NCI-H446 treated with DMSO at 0.1 percent for 48 hours (cell line): ENCODE measurements at regions not wholly inside any gene's neighbourhood (a gene's known extent, or its start where the extent isn't known, plus 50 kb on each side); places are given as distances from the start of the nearest gene placed in this dataset.
A peak's percentile ranks its signal among the peaks of the same experiment; 100 is the strongest.

Source experiments
- DNase-seq: peaks from one replicate; lab custom pipeline; 2025; lab: John Stamatoyannopoulos, UW

DNA sequence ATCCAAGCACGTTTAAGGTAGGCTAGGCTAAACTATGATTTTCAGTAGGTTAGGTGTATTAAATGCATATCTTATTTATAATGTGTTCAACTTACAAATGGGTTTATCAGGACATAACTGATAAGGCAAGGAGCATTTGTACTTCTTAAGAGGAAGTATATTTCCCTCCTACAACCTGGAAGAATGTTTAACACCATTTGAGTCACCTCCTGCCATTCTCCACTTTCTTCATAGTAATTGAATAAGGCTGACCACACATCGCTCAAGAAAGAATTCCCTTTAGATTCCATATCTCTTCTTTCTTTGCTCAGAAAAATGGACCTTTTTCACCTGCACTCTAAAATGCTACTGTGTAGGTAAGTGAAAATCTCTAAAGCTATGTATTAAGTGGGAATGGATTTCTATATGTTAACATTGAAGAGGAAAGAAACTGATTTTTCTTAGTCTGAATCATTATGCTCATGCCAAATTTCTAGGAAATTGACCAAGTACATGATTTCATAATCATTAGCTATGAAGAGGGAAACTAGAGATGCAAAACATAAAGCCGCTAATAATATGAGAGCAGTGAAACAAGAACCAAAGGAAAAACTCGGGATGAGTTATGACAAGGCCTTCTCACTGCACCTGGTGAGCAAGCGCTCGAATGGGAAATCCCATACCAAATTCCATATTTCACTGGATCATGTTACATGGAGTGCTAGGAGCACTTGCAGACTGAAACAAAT lies 210.4 kb downstream of the ALDH8A1 start:
- no peak for DNase-seq

GRCh38 chr6:134738211-134738885 lies 211.6 kb downstream of the ALDH8A1 start:
- no peak for DNase-seq

GRCh38 chr6:134735461-134735860 lies 214.4 kb downstream of the ALDH8A1 start:
- DNase-seq = no peak

- no peak for DNase-seq
These were observed 215.5 kb downstream of the ALDH8A1 start for GRCh38 chr6:134734312-134734869.

GRCh38 chr6:134733801-134734200 lies 216.1 kb downstream of the ALDH8A1 start:
- DNase-seq = no peak

- DNase-seq = no peak
These were observed 217.1 kb downstream of the ALDH8A1 start for GRCh38 chr6:134732763-134733162.

GRCh38 chr6:134731615-134732014 lies 218.3 kb downstream of the ALDH8A1 start:
- no peak for DNase-seq

GRCh38 chr6:134730013-134730412 lies 219.9 kb downstream of the ALDH8A1 start:
- DNase-seq = no peak

DNA sequence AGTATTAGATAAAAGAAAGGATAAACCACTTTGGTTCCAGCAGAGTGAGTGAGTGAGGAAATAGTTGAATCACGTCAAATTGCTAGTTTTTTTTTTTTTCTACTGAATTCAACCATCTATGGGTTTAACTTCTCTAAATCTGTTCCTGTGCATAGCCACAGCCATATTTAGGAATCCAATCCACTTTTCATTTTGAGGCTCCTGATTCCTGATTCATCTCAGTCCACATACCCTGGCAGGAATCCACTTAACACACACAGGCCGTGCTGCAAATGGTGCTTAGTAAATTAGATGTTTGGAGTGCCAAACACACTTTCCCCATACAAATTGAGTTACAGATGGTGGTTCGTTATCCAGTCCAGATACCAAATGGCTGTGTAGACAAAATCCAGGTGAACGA lies 220.3 kb downstream of the ALDH8A1 start:
- DNase-seq = peak; percentile 40

DNA sequence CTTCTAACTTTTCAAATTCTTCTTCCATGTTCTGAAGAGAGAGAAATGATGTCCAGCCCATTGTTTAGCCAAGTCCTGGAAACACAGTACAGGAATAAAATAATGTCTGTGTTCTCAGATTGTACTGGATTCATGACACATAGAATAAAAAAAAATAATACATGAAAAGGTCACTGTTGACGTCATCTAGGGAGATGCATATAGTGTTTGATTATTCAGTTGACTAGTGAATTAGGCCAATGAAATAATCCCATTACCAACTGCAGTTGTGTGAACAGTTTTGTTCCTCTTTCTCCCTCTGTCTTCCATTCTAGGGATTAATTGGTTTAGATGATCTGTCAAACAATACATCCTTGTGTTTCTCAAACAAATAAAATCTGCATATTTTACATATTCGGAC lies 222.8 kb downstream of the ALDH8A1 start:
- no peak for DNase-seq

DNA sequence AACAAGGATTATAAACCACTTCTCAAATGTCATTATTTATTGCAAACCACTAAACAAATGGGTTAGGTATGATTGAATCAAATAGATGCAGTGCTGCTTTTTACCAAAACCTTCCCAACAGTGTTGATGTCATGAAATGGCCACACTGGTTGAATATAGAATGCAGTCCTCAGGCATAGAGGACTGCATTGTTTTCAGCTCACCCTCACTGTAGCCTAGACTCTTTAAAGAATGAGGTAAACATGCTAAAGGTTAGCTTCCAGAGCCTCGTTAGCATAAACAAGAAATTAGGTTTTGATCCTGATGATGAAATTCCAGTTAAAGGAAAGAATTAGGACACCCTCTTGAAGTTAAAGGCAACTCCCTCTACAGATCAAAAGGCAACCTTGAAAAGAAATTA lies 224.3 kb downstream of the ALDH8A1 start:
- DNase-seq = no peak

GRCh38 chr6:134724771-134725340 lies 225.0 kb downstream of the ALDH8A1 start:
- no peak for DNase-seq

GRCh38 chr6:134723081-134723871 lies 226.6 kb downstream of the ALDH8A1 start:
- DNase-seq = no peak

DNA sequence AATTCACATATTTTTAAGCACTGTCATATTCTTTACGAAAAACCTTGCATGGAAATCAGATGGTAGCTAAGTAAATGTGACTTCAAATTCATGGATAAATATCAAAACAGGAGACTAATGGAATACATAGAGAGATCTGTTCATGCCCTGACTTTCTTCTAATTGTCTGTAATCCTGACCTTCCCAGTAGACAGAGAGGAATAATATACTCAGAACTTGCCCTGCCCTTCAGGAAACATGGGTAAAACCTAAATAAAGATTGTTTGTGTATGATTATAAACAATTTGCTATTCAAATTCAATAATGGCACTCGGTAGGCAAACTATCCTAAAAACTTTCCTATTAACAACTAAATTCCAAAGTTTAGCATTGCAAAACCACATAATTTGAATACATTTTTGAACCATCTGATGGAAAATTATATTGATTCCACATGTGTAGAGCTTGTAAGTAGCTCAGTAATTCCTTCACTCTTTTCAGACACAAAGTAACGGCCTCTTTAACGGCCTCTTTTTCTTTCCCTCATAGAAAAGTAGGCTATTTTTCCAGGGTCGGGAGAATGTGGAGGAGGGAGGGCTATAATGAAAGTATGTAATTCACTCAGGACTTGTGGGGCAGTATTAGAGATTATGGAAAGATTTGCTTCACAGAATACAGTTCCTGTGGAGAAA lies 227.6 kb downstream of the ALDH8A1 start:
- DNase-seq = no peak

- DNase-seq = no peak
These were observed 228.9 kb downstream of the ALDH8A1 start for GRCh38 chr6:134721060-134721405.

DNA sequence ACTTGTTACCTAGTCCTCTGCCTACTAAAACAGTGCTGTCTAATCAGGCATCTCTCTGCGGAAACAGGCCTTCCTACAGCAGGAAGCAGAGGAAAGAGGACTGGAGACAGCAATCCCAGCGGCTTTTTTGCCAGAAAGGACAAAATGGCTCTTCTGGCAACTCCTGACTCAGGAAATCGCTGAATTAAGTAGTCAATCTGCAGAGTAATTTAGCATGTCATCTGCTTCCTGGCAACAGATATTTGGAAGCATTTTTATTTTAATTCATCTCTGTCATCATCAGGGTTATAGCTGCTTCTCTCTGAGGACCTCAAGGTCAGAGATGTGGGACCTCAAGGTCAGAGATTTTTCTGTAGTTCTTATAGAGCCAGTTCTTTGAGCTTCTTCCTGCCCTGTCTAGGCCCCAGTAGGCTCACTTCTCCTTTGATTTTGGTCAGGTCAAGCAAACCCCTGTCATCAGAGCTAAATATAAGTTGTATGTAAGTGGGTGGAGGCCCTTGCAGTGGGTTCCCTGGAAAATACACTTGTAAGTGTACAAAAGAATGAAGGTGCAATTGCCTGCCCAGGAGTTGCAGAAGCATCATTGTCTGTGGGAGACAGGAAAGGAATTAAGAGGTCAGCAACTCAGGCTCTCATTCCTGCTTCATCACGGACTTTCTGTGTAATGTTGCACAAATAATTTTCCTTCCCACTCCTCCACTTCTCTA lies 229.4 kb downstream of the ALDH8A1 start:
- DNase-seq = no peak

- no peak for DNase-seq
These were observed 230.0 kb downstream of the ALDH8A1 start for GRCh38 chr6:134719911-134720310.

- no peak for DNase-seq
These were observed 230.6 kb downstream of the ALDH8A1 start for GRCh38 chr6:134719286-134719685.

DNA sequence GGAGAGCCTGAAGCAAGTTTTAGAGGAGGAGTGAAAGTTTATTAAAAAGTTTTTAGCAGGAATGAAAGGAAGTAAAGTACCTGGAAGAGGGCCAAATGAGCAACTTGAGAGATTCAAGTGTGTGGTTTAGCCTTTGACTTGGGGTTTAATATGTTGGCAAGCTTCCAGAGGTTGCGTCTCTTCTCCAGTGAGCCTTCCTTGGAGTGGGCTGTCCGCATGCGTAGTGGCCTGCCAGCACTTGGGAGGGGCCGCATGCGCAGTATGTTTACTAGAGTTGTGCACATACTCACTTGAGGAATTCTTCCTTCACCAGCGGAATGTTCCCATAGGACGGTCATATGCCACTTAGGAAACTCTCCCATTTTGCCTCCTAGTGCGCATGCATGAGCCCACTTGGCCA lies 235.2 kb downstream of the ALDH8A1 start:
- DNase-seq = no peak

DNA sequence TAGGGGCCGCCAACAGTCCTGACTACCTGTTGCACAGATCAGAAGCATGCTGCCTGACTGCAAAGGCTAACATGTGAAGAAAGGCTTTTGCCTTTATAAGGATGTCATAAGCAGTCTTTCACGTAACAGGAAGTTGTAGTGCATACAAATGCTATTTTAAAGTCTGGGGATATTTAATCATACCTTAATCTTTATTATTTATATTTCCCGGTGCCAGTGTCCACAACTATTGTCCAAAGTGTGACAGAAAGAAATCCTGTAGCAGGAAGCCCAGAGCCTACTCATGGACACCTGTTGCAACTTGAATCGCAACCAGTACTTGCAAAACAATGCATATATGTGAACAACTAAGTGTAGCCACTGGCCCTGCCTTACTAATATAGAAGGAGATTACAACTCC lies 235.8 kb downstream of the ALDH8A1 start:
- DNase-seq = no peak

DNA sequence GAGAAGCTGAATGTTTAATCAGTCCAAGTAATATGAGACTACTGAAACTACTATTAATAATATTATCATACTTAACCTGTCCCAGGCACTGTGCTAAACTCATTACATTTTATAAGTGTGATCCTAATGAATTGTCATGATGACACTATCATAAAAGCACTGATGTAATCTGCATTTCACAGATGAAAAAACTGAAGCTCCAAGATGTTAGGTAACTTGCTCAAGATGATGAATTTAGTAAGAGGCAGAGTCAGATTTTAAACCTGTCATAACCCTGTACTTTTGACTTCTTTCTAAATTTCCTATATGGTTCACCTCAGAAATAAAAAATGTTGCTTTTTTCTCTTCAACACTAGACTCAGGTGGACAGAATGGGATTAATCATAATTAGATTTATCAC lies 237.6 kb downstream of the ALDH8A1 start:
- DNase-seq = no peak
